C4-2B (cell line): ENCODE measurements at regions not wholly inside any gene's neighbourhood (a gene's known extent, or its start where the extent isn't known, plus 50 kb on each side); places are given as distances from the start of the nearest gene placed in this dataset.

Experiments used
- H3K27ac ChIP-seq: fragments of 450-650 bp; 2 replicates; pipeline ENCODE4 v1.5.1; 2017
- ZFX ChIP-seq: fragments of 450-650 bp; IDR thresholded peaks from 2 replicates; pipeline ENCODE4 v1.6.1; 2017
- TF ChIP-seq, protein P1 (sequence below): fragments of 450-650 bp; conservative IDR thresholded peaks from 2 replicates; pipeline ENCODE4 v1.5.1; 2017; ENCODE audit warnings: mild to moderate bottlenecking

DNA sequence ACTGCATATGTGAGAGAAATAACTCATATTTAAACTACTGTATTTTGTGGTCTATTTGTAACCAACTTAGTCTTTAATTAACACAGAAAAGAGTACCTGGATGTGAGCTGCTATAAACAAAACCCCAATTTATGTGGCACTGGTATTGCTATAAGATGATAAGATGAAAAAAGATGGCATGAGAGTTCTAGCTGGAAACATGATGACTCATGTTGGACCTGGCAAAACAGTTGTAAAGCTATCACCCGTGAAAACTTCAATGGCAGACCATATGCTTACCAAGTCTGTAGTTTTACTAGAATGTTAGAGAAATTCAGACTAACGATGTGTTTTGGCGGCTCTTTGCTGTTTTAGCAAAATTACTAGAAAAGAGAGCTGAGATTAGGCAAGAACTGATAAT is 69.6 kb upstream of the PCDH9 start:
- TF ChIP-seq, protein P1, sequence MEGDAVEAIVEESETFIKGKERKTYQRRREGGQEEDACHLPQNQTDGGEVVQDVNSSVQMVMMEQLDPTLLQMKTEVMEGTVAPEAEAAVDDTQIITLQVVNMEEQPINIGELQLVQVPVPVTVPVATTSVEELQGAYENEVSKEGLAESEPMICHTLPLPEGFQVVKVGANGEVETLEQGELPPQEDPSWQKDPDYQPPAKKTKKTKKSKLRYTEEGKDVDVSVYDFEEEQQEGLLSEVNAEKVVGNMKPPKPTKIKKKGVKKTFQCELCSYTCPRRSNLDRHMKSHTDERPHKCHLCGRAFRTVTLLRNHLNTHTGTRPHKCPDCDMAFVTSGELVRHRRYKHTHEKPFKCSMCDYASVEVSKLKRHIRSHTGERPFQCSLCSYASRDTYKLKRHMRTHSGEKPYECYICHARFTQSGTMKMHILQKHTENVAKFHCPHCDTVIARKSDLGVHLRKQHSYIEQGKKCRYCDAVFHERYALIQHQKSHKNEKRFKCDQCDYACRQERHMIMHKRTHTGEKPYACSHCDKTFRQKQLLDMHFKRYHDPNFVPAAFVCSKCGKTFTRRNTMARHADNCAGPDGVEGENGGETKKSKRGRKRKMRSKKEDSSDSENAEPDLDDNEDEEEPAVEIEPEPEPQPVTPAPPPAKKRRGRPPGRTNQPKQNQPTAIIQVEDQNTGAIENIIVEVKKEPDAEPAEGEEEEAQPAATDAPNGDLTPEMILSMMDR: no peak
- no peak for TF ChIP-seq ZFX
- H3K27ac ChIP-seq: no peak overlapping the region

DNA sequence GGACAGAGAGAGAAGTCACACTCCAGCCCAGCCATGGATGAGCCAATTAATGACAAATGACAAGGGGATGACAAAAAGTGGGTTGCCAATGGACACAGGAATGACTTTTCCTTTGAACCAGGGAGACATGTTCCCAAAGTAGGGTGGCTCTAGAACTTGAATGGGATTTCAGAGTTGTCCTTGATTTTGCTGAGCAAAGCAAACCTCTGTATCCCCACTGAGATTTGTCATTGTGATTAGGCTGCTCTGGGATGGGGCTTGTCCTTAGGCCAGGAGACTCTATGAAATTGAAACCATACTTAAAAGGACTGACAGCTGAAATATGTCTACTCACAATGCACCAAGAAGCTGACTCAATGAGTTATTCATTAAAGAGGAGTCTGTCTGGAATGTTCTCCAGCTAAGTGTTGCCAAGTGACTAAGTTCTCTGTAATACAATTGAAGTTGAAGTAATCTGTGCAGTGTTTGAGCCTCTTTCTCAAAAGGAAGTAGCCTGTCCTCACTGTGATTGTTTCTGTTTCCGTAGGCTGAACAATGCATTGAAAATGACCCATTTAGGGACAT is 69.0 kb upstream of the PCDH9 start:
- TF ChIP-seq ZFX: no peak
- TF ChIP-seq, protein P1: no peak
- H3K27ac ChIP-seq: no peak overlapping the region

DNA sequence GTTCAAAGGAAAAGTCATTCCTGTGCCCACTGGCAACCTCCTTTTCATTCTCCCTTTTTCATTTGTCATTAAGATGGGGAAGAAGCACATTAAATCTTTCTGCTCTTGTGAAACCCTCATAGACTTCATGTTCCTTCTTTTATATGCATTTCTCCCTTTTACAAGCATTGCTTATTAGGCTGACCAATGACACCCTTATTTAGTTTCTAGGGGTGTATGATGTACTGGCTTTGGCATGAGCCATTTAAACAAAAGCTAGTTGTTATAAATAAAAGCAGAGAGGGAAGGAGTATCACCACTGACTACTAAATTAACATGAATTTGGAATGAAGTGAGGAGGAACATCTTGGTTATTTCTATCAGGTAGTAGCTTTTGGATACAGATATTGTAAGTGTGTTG is 68.2 kb upstream of the PCDH9 start:
- no peak overlapping the region for H3K27ac ChIP-seq
- TF ChIP-seq, protein P1: no peak
- no peak for TF ChIP-seq ZFX

DNA sequence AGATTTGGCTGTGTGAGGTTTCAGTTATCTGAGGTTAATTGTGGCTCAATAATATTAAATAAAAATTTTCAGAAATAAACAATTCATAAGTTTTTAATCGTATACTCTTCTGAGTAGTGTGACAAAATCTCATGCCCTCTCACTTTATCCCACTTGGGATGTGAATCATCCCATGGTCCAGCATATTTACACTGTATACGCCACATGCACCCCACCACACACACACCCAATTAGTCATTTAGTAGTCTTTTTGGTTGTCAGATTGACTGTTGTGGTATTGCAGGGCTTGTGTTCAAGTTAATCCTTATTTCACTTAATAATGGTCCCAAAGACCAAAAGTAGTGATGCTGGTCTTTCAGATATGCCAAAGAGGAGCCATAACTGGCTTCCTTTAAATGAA is 66.4 kb upstream of the PCDH9 start:
- no peak overlapping the region for H3K27ac ChIP-seq
- no peak for TF ChIP-seq ZFX

DNA sequence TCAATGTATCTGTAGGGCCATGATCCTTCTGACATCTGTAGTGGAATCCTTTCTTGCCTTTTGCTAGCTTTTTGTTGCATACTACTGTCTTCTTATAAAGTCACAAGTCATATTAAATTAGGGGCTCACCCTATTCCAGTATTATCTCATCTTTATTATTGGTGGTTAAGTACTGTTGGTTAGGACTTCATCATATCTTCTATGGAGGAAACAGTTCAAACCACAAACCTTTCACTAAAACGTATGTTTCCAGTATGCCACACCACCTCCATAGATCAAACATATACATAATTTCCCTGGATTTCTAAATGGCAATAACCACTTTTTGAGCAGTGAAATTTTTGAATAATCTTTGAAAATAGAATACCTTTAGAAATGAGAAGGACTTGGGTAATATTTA is 62.8 kb upstream of the PCDH9 start:
- no peak overlapping the region for H3K27ac ChIP-seq
- TF ChIP-seq, protein P1: no peak
- TF ChIP-seq ZFX: no peak

DNA sequence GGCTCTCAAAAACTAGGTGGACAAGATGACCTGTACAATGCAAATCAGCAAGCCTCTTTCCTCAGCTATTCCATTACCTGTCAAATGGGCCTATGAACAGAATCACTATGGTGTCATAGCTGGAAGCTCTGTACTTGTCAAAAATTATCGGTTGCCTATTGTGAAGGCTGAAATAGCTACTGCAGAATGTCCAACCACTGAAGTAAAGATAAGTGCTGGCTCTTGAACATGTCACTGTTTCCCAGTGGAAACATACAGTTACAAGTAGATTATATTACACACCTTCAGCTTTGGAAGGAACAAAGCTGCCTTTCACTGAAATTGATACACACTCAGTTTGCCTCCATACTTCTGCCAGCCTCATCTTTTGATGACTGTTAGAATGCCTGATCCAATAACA is 55.5 kb upstream of the PCDH9 start:
- H3K27ac ChIP-seq: no peak overlapping the region
- TF ChIP-seq, protein P1: no peak
- no peak for TF ChIP-seq ZFX

DNA sequence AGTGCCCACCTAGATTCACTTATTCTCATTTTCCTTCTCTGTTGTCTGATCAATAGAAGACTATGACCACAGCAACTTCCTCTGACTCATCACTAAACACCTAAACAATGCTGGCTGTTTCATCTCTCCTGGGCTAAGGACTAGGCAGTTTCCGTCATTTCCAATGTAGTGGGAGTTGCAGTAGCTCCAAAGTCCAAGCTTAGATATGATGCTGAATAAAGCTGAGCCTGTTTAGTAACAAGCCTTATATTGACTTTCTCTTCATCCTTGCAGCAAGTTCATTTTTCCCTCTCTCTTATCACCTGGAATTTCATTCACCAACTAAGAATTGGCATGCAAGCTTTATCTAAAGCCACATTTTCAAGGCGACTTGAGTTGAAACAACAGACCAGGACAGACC is 53.5 kb upstream of the PCDH9 start:
- H3K27ac ChIP-seq: no peak overlapping the region

DNA sequence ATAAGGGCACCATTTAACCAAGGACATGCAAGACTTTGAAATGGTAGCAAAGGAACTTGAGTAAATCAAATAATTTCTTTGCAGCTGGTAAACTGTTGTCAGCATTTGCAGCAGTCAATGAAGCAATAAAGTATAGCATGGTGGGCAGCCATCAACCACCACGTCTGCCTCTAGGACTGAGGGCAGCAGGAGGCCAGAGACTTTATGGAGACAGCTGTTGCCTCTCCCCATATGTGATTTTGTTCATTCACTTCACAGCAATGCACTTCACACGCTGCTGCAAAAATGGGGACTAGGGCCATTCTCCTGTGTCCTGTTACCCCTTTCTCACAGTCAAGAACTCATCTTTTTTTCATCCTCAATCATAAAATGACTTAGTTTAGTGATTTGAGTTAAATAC is 51.3 kb upstream of the PCDH9 start:
- TF ChIP-seq, protein P1: no peak
- no peak for TF ChIP-seq ZFX
- no peak overlapping the region for H3K27ac ChIP-seq

More for the DNA sequence above, 53.5 kb upstream of the PCDH9 start:
- no peak for TF ChIP-seq ZFX
- TF ChIP-seq, protein P1: no peak
